SU-DHL-6 (cell line): ENCODE measurements at regions not wholly inside any gene's neighbourhood (a gene's known extent, or its start where the extent isn't known, plus 50 kb on each side); places are given as distances from the start of the nearest gene placed in this dataset.

Experiments
- H2AFZ ChIP-seq: fragments of 200-600 bp; sonication (generic); 2 replicates; pipeline ENCODE4 v1.6.1; 2014; ENCODE audit warnings: low read depth, mild to moderate bottlenecking, moderate library complexity, mixed read lengths, antibody characterized with exemption, low read length; ENCODE audit not compliant: severe bottlenecking
- H3F3A ChIP-seq: fragments of 200-600 bp; shearing (Covaris generic); 2 replicates; pipeline ENCODE4 v1.6.0; 2016; ENCODE audit warnings: antibody characterized with exemption, mild to moderate bottlenecking; ENCODE audit not compliant: insufficient read depth
- H3K27ac ChIP-seq: fragments of 200-600 bp; sonication (generic); 2 replicates; pipeline ENCODE4 v1.5.1; 2016; ENCODE audit warnings: low read depth, mild to moderate bottlenecking, low read length, moderate library complexity, mixed read lengths
- H3K27me3 ChIP-seq: fragments of 200-600 bp; sonication (generic), shearing (Covaris generic); 2 replicates; pipeline ENCODE4 v1.6.0; 2014; ENCODE audit warnings: mild to moderate bottlenecking, low read length
- H3K36me3 ChIP-seq: fragments of 200-600 bp; sonication (generic); 2 replicates; pipeline ENCODE4 v1.6.1; 2014; ENCODE audit warnings: mild to moderate bottlenecking, low read length, mixed read lengths
- H3K4me2 ChIP-seq: fragments of 300-600, 200-600 bp; shearing (Covaris generic), sonication (generic); 2 replicates; pipeline ENCODE4 v1.6.0; 2014; ENCODE audit warnings: low read length, low read depth, mild to moderate bottlenecking; ENCODE audit not compliant: poor library complexity, severe bottlenecking
- H3K4me3 ChIP-seq: fragments of 200-600 bp; sonication (generic); 2 replicates; pipeline ENCODE4 v1.5.1; 2014; ENCODE audit warnings: antibody characterized with exemption, low read length, mild to moderate bottlenecking, mixed read lengths; ENCODE audit not compliant: insufficient read depth, poor library complexity, severe bottlenecking
- H3K79me2 ChIP-seq: fragments of 200-600 bp; sonication (generic); 2 replicates; pipeline ENCODE4 v1.6.1; 2014; ENCODE audit warnings: mild to moderate bottlenecking, low read length, moderate library complexity; ENCODE audit not compliant: insufficient read depth
- H3K9ac ChIP-seq: fragments of 200-600 bp; sonication (generic); 2 replicates; pipeline ENCODE4 v1.7.0; 2014; ENCODE audit warnings: mild to moderate bottlenecking, low read length
- H3K9me2 ChIP-seq: fragments of 200-600 bp; sonication (generic); replicated peaks from 2 replicates; pipeline ENCODE4 v1.6.1; 2014; ENCODE audit warnings: low read length; ENCODE audit not compliant: insufficient read depth
- H3K9me3 ChIP-seq: fragments of 200-600 bp; sonication (generic); 2 replicates; pipeline ENCODE4 v1.6.1; 2014; ENCODE audit warnings: low read length, mixed read lengths; ENCODE audit not compliant: insufficient read depth
- H4K20me1 ChIP-seq: fragments of 200-600 bp; sonication (generic); 2 replicates; pipeline ENCODE4 v1.6.1; 2014; ENCODE audit warnings: low read depth, mild to moderate bottlenecking, antibody characterized with exemption, low read length, moderate library complexity, mixed read lengths
- EZH2phosphoT487 ChIP-seq: fragments of 200-600 bp; sonication (generic), shearing (Covaris generic); conservative IDR thresholded peaks from 2 replicates; pipeline ENCODE4 v1.6.1; 2018; ENCODE audit warnings: mild to moderate bottlenecking, antibody characterized with exemption, low read length, moderate library complexity, mixed read lengths
- TF ChIP-seq, protein P1 (sequence below): fragments of 200-600 bp; sonication (generic); IDR thresholded peaks from one replicate; pipeline ENCODE4 v1.5.1; 2017; ENCODE audit warnings: antibody characterized with exemption, mild to moderate bottlenecking, low read length, moderate library complexity; ENCODE audit not compliant: insufficient read depth, poor library complexity, severe bottlenecking

- H2AFZ ChIP-seq, result no peak overlapping the region
- H3K27me3 ChIP-seq, result no peaks in the 10 kb centered on the region
- no peak overlapping the region for H3K27ac ChIP-seq
- H3K79me2 ChIP-seq, result no peaks in the 10 kb centered on the region
- H3K9me2 ChIP-seq, result no peaks in the 10 kb centered on the region
- no peak overlapping the region for H3K4me3 ChIP-seq
- H3K4me2 ChIP-seq, result no peak overlapping the region
- H3F3A ChIP-seq, result no peaks in the 10 kb centered on the region
- H3K9me3 ChIP-seq, result no peaks in the 10 kb centered on the region
- H4K20me1 ChIP-seq, result no peaks in the 10 kb centered on the region
- H3K9ac ChIP-seq, result no peak overlapping the region
- no peaks in the 10 kb centered on the region for H3K36me3 ChIP-seq
- no peak for TF ChIP-seq EZH2phosphoT487
- TF ChIP-seq, protein P1, sequence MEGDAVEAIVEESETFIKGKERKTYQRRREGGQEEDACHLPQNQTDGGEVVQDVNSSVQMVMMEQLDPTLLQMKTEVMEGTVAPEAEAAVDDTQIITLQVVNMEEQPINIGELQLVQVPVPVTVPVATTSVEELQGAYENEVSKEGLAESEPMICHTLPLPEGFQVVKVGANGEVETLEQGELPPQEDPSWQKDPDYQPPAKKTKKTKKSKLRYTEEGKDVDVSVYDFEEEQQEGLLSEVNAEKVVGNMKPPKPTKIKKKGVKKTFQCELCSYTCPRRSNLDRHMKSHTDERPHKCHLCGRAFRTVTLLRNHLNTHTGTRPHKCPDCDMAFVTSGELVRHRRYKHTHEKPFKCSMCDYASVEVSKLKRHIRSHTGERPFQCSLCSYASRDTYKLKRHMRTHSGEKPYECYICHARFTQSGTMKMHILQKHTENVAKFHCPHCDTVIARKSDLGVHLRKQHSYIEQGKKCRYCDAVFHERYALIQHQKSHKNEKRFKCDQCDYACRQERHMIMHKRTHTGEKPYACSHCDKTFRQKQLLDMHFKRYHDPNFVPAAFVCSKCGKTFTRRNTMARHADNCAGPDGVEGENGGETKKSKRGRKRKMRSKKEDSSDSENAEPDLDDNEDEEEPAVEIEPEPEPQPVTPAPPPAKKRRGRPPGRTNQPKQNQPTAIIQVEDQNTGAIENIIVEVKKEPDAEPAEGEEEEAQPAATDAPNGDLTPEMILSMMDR, result no peak
Measured at GRCh38 chr16:64132759-64133361, 989.0 kb downstream of the CDH11 start.

DNA sequence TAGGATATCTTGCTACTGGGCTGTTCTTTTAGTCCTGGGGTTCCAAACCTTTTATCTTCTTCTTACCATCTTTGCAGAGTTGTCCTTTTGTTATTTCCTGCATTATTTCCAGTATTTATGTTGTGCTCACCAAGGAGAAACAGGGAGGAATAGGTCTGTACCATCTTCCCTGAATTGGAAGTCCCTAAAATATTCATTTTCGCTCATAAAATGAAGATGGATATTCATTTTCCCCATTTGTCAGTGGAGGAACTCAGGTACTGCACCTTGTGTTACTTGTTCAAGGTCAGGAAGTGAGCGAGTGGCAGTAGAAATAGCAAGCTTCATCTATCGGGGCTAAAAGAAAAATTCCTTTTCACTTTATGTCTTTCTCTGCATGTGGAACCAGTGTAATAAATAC, 989.7 kb downstream of the CDH11 start:
- Histone ChIP-seq H3K79me2 (no peaks in the 10 kb centered on the region), H3K27ac (no peak overlapping the region), H4K20me1 (no peaks in the 10 kb centered on the region), H3K9ac (no peak overlapping the region), H3K4me2 (no peak overlapping the region), H3K36me3 (no peaks in the 10 kb centered on the region), H3K9me2 (no peaks in the 10 kb centered on the region), H3K27me3 (no peaks in the 10 kb centered on the region), H2AFZ (no peak overlapping the region), H3K9me3 (no peaks in the 10 kb centered on the region), H3K4me3 (no peak overlapping the region), H3F3A (no peaks in the 10 kb centered on the region)
- TF ChIP-seq, protein P1, result no peak
- no peak for TF ChIP-seq EZH2phosphoT487

DNA sequence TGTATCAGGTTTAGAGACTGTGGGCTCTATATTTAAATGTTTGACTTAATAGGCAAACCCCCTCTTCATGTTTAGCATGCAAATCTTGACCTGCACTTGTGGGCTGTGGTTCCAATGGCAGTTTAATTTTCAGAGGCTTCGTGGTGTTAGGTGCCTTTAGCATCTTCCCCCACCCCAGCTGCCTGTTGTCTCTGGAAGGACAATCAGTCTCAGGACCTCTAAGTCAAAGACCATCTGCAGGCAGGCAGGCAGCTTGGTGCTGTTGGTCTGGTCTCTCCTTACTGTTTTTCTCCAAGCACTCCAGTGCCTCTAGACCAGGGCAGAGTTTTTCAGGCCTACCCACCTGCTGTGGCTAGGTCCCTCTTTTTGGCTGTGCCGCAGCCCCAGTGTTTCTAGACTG, 990.4 kb downstream of the CDH11 start:
- Histone ChIP-seq H3K4me3 (no peak overlapping the region), H3K27me3 (no peaks in the 10 kb centered on the region), H3K79me2 (no peaks in the 10 kb centered on the region), H3K27ac (no peak overlapping the region), H3F3A (no peaks in the 10 kb centered on the region), H2AFZ (no peak overlapping the region), H3K9ac (no peak overlapping the region), H3K9me2 (no peaks in the 10 kb centered on the region), H3K4me2 (no peak overlapping the region), H3K9me3 (no peaks in the 10 kb centered on the region), H4K20me1 (no peaks in the 10 kb centered on the region), H3K36me3 (no peaks in the 10 kb centered on the region)
- no peak for TF ChIP-seq EZH2phosphoT487
- TF ChIP-seq, protein P1, result no peak
